ENCODE measurements at regions not wholly inside any gene's neighbourhood (a gene's known extent, or its start where the extent isn't known, plus 50 kb on each side); places are given as distances from the start of the nearest gene placed in this dataset.

- TF ChIP-seq POLR2AphosphoS5 (IDR thresholded peaks at IDR 0.05; ENCODE audit: low read depth, low read length) (no peak), TAF1 (IDR thresholded peaks at IDR 0.05; ENCODE audit: low read depth, low read length) (no peak)
Measured at GRCh38 chr22:48803171-48803947, 1024.3 kb downstream of the BRD1 start.

All from GM12891 (cell line).